ENCODE measurements at regions not wholly inside any gene's neighbourhood (a gene's known extent, or its start where the extent isn't known, plus 50 kb on each side); places are given as distances from the start of the nearest gene placed in this dataset.
"Not testable (repeated sequence)": the region's sequence is repeated elsewhere in the genome, so short reads cannot be mapped to it uniquely, and the experiment has no call there.

GRCh38 chr1:209116705-209117104 is 466.8 kb upstream of the CAMK1G start:
- TF ChIP-seq CTCF (IDR thresholded peaks at IDR 0.05; ENCODE audit: insufficient read depth, low read length, poor library complexity, severe bottlenecking) = no peak
- H3K36me3 ChIP-seq (ENCODE audit: control insufficient read depth, insufficient read depth, low read length) = no peaks in the 10 kb centered on the region
- no peaks in the 10 kb centered on the region for H3K27me3 ChIP-seq (ENCODE audit: control insufficient read depth, insufficient read depth, low read length)
- no peak for DNase-seq (ENCODE audit: low read depth)
- no peak overlapping the region for H3K4me3 ChIP-seq (ENCODE audit: low read depth, low read length)

GRCh38 chr1:209123601-209124000 is 459.9 kb upstream of the CAMK1G start:
- Histone ChIP-seq H3K27me3 (ENCODE audit: control insufficient read depth, insufficient read depth, low read length) (no peaks in the 10 kb centered on the region), H3K4me3 (ENCODE audit: low read depth, low read length) (no peak overlapping the region), H3K36me3 (ENCODE audit: control insufficient read depth, insufficient read depth, low read length) (no peaks in the 10 kb centered on the region)
- DNase-seq (ENCODE audit: low read depth) = no peak
- TF ChIP-seq CTCF (IDR thresholded peaks at IDR 0.05; ENCODE audit: insufficient read depth, low read length, poor library complexity, severe bottlenecking) = no peak

DNA sequence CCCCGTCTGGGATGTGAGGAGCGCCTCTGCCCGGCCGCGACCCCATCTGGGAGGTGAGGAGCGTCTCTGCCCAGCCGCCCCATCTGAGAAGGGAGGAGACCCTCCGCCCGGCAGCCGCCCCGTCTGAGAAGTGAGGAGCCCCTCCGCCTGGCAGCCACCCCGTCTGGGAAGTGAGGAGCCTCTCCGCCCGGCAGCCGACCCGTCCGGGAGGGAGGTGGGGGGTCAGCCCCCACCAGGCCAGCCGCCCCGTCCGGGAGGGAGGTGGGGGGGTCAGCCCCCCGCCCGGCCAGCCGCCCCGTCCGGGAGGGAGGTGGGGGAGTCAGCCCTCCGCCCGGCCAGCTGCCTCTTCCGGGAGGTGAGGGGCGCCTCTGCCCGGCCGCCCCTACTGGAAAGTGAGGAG is 454.4 kb upstream of the CAMK1G start:
- not testable (repeated sequence) for DNase-seq (ENCODE audit: low read depth); H3K4me3 ChIP-seq (ENCODE audit: low read depth, low read length); H3K27me3 ChIP-seq (ENCODE audit: control insufficient read depth, insufficient read depth, low read length); H3K36me3 ChIP-seq (ENCODE audit: control insufficient read depth, insufficient read depth, low read length)

GRCh38 chr1:209130886-209131285 is 452.6 kb upstream of the CAMK1G start:
- TF ChIP-seq CTCF (IDR thresholded peaks at IDR 0.05; ENCODE audit: insufficient read depth, low read length, poor library complexity, severe bottlenecking) = no peak
- no peak overlapping the region for H3K4me3 ChIP-seq (ENCODE audit: low read depth, low read length)
- DNase-seq (ENCODE audit: low read depth) = no peak
- H3K27me3 ChIP-seq (ENCODE audit: control insufficient read depth, insufficient read depth, low read length) = no peaks in the 10 kb centered on the region
- no peaks in the 10 kb centered on the region for H3K36me3 ChIP-seq (ENCODE audit: control insufficient read depth, insufficient read depth, low read length)

GRCh38 chr1:209132736-209133467 is 450.6 kb upstream of the CAMK1G start:
- Histone ChIP-seq H3K4me3 (ENCODE audit: low read depth, low read length) (no peak overlapping the region), H3K36me3 (ENCODE audit: control insufficient read depth, insufficient read depth, low read length) (no peaks in the 10 kb centered on the region), H3K27me3 (ENCODE audit: control insufficient read depth, insufficient read depth, low read length) (no peaks in the 10 kb centered on the region)
- TF ChIP-seq CTCF (IDR thresholded peaks at IDR 0.05; ENCODE audit: insufficient read depth, low read length, poor library complexity, severe bottlenecking) = no peak
- no peak for DNase-seq (ENCODE audit: low read depth)

GRCh38 chr1:209134001-209134400 is 449.5 kb upstream of the CAMK1G start:
- Histone ChIP-seq H3K36me3 (ENCODE audit: control insufficient read depth, insufficient read depth, low read length) (no peaks in the 10 kb centered on the region), H3K27me3 (ENCODE audit: control insufficient read depth, insufficient read depth, low read length) (no peaks in the 10 kb centered on the region), H3K4me3 (ENCODE audit: low read depth, low read length) (no peak overlapping the region)
- no peak for TF ChIP-seq CTCF (IDR thresholded peaks at IDR 0.05; ENCODE audit: insufficient read depth, low read length, poor library complexity, severe bottlenecking)
- DNase-seq (ENCODE audit: low read depth) = no peak
